ENCODE measurements at regions not wholly inside any gene's neighbourhood (a gene's known extent, or its start where the extent isn't known, plus 50 kb on each side); places are given as distances from the start of the nearest gene placed in this dataset.
"Not testable (repeated sequence)": the region's sequence is repeated elsewhere in the genome, so short reads cannot be mapped to it uniquely, and the experiment has no call there.

- TF ChIP-seq, protein P1, sequence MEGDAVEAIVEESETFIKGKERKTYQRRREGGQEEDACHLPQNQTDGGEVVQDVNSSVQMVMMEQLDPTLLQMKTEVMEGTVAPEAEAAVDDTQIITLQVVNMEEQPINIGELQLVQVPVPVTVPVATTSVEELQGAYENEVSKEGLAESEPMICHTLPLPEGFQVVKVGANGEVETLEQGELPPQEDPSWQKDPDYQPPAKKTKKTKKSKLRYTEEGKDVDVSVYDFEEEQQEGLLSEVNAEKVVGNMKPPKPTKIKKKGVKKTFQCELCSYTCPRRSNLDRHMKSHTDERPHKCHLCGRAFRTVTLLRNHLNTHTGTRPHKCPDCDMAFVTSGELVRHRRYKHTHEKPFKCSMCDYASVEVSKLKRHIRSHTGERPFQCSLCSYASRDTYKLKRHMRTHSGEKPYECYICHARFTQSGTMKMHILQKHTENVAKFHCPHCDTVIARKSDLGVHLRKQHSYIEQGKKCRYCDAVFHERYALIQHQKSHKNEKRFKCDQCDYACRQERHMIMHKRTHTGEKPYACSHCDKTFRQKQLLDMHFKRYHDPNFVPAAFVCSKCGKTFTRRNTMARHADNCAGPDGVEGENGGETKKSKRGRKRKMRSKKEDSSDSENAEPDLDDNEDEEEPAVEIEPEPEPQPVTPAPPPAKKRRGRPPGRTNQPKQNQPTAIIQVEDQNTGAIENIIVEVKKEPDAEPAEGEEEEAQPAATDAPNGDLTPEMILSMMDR (tag by site-specific recombination; IDR thresholded peaks at IDR 0.05), result not testable (repeated sequence)
- TF ChIP-seq WT1 (tag by site-specific recombination; IDR thresholded peaks at IDR 0.05); ZNF645 (tag by site-specific recombination; IDR thresholded peaks at IDR 0.05); ZFP41 (tag by site-specific recombination; IDR thresholded peaks at IDR 0.05; ENCODE audit: borderline replicate concordance): not testable (repeated sequence)
Measured at GRCh38 chr5:148889936-148890335, 63.5 kb downstream of the ADRB2 start.

All from HEK293 (cell line).